Liver (tissue), 8 donors: ENCODE measurements at regions not wholly inside any gene's neighbourhood (a gene's known extent, or its start where the extent isn't known, plus 50 kb on each side); places are given as distances from the start of the nearest gene placed in this dataset.

Experiments used
- DNase-seq: peaks from one replicate; pipeline ENCODE4 v3.0.0-alpha.2; 2017; ENCODE audit warnings: low spot score
- H3K27ac ChIP-seq, 2 donors: one replicate each; pipeline ENCODE4 v1.7.0; 2013; ENCODE audit warnings: inconsistent platforms in 2 of 2, low read length in 2 of 2, control low read depth in 1 of 2, low read depth in 1 of 2, mild to moderate bottlenecking in 1 of 2
- H3K27me3 ChIP-seq, 4 donors: one replicate each; pipeline versions ENCODE4 v1.6.1 to v1.7.0; 2013; ENCODE audit warnings: low read length in 3 of 4, inconsistent platforms in 1 of 4, mild to moderate bottlenecking in 1 of 4, moderate library complexity in 1 of 4; ENCODE audit not compliant: control insufficient read depth in 4 of 4, insufficient read depth in 4 of 4
- H3K36me3 ChIP-seq, 4 donors: one replicate each; pipeline versions ENCODE4 v1.6.1 to v1.7.0; 2013; ENCODE audit warnings: low read length in 3 of 4, mild to moderate bottlenecking in 3 of 4, low read depth in 1 of 4, moderate library complexity in 1 of 4; ENCODE audit not compliant: control insufficient read depth in 4 of 4, insufficient read depth in 3 of 4
- H3K4me1 ChIP-seq, 4 donors: one replicate each; pipeline versions ENCODE4 v1.6.1 to v1.7.0; 2013; ENCODE audit warnings: low read length in 3 of 4, mild to moderate bottlenecking in 3 of 4, moderate library complexity in 1 of 4; ENCODE audit not compliant: control insufficient read depth in 4 of 4, insufficient read depth in 4 of 4
- H3K4me3 ChIP-seq, 3 donors: one replicate each; pipeline versions ENCODE4 v1.6.1 to v1.7.0; 2013; ENCODE audit warnings: low read length in 3 of 3, control low read depth in 1 of 3, low read depth in 1 of 3, mild to moderate bottlenecking in 1 of 3
- H3K9ac ChIP-seq, 2 donors: one replicate each; pipeline ENCODE4 v1.7.0; 2013; ENCODE audit warnings: low read length in 2 of 2, mild to moderate bottlenecking in 2 of 2, moderate library complexity in 2 of 2, control low read depth in 1 of 2, low read depth in 1 of 2
- H3K9me3 ChIP-seq, 4 donors: one replicate each; pipeline versions ENCODE4 v1.6.1 to v1.7.0; 2013; ENCODE audit warnings: low read length in 3 of 4; ENCODE audit not compliant: control insufficient read depth in 4 of 4
- ATF3 ChIP-seq: IDR thresholded peaks from 2 replicates; pipeline ENCODE4 v1.6.1; 2016; ENCODE audit warnings: antibody characterized with exemption
- CTCF ChIP-seq: fragments of 150-350 bp; IDR thresholded peaks from 2 replicates; pipeline ENCODE4 v1.5.1; 2017; ENCODE audit warnings: improper control_type of control experiment, low read depth, low read length; ENCODE audit not compliant: missing input control
- EGR1 ChIP-seq, 2 donors: IDR thresholded peaks; 2 replicates each; pipeline ENCODE4 v1.6.1; 2016 to 2018; ENCODE audit warnings: antibody characterized with exemption in 2 of 2, low read depth in 2 of 2
- FOXA1 ChIP-seq: IDR thresholded peaks from 2 replicates; pipeline ENCODE4 v1.6.1; 2016; ENCODE audit warnings: antibody characterized with exemption
- FOXA2 ChIP-seq: IDR thresholded peaks from 2 replicates; pipeline ENCODE4 v1.6.1; 2016; ENCODE audit warnings: antibody characterized with exemption
- GABPA ChIP-seq, 2 donors: IDR thresholded peaks in 1 of 2; conservative IDR thresholded peaks in 1 of 2; 2 replicates each; pipeline ENCODE4 v1.6.1; 2016; ENCODE audit warnings: antibody characterized with exemption in 2 of 2, mild to moderate bottlenecking in 1 of 2, moderate library complexity in 1 of 2
- HNF4A ChIP-seq, 2 donors: conservative IDR thresholded peaks; 2 replicates each; pipeline ENCODE4 v1.6.1; 2016; ENCODE audit warnings: antibody characterized with exemption in 2 of 2, mild to moderate bottlenecking in 2 of 2
- HNF4G ChIP-seq: IDR thresholded peaks from 2 replicates; pipeline ENCODE4 v1.6.1; 2016; ENCODE audit warnings: antibody characterized with exemption
- JUND ChIP-seq, 2 donors: IDR thresholded peaks; 2 replicates each; pipeline ENCODE4 v1.6.1; 2016; ENCODE audit warnings: antibody characterized with exemption in 2 of 2
- NR2F2 ChIP-seq: IDR thresholded peaks from 2 replicates; pipeline ENCODE4 v1.6.1; 2016; ENCODE audit warnings: antibody characterized with exemption
- RAD21 ChIP-seq, 2 donors: IDR thresholded peaks; 2 replicates each; pipeline ENCODE4 v1.6.1; 2016; ENCODE audit warnings: antibody characterized with exemption in 2 of 2, mild to moderate bottlenecking in 2 of 2
- RXRA ChIP-seq, 2 donors: IDR thresholded peaks; 2 replicates each; pipeline ENCODE4 v1.6.1; 2017 to 2018; ENCODE audit warnings: antibody characterized with exemption in 2 of 2, mild to moderate bottlenecking in 1 of 2
- SP1 ChIP-seq: IDR thresholded peaks from 2 replicates; pipeline ENCODE4 v1.6.1; 2018; ENCODE audit warnings: antibody characterized with exemption, mild to moderate bottlenecking
- TAF1 ChIP-seq: conservative IDR thresholded peaks from 2 replicates; pipeline ENCODE4 v1.6.1; 2016; ENCODE audit warnings: antibody characterized with exemption, mild to moderate bottlenecking
- YY1 ChIP-seq: IDR thresholded peaks from 2 replicates; pipeline ENCODE4 v1.6.1; 2016; ENCODE audit warnings: antibody characterized with exemption, mild to moderate bottlenecking
- WGBS: extraction: QIAGEN DNeasy Blood & Tissue Kit; methylation state at CpG from one replicate; pipeline ENCODE4 v1.1.7; 2013; 5-methylcytosine and 5-hydroxymethylcytosine counted together
- TF ChIP-seq, protein P1 (sequence below): IDR thresholded peaks from 2 replicates; pipeline ENCODE4 v1.6.1; 2016; ENCODE audit warnings: antibody characterized with exemption
- TF ChIP-seq, protein P2 (sequence below): IDR thresholded peaks from 2 replicates; pipeline ENCODE4 v1.6.1; 2016; ENCODE audit warnings: antibody characterized with exemption
- donor health status: healthy.
- donor health status: healthy.
- donor health status: healthy.
- donor health status: healthy.
- donor health status: healthy.

DNA sequence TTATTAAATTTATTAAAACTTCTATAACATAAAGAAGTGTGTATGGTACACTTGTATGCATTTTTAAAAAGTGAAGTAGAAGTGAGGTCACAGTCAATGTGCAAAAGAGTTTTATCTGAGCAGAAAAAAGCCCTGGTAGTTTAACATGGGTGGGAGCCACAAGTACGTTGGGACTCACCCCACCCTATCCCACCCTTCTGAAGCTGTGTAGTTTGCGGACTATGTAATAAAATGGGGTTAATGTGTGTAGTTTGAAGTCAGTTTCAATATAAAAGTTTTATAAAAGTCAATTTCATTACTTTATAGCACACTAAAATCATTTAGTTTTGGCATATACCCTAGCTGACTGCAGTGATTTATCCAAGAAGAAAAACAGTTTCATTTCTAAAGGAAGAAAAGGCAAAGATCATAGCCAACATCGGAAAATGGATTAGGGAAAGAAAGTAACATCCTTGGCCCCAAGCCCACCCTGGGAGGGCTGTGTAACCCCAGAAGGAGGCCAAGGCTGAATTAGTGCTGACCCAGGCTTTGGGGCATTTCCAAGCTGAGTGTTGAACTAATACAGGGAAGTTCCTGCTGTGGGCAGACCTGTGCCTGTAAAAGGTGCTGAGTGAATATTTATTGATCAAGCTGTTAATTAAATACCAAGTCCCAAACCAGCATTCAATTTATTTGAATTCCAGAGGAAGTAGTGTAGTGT is 398.6 kb upstream of the ADAMTSL1 start:
- Histone ChIP-seq H3K27me3 (no peaks in the 10 kb centered on the region), H3K27ac (no peak overlapping the region), H3K36me3 (no peaks in the 10 kb centered on the region), H3K4me3 (no peak overlapping the region), H3K9ac (no peak overlapping the region), H3K4me1 (peaks cover 0 to 9% (median under 1%) of the 10 kb centered on the region in 4 donors), H3K9me3 (no peaks in the 10 kb centered on the region)
- no peak for DNase-seq
- TF ChIP-seq RAD21 (IDR thresholded peaks at IDR 0.05) (no peak), NR2F2 (peak; percentile 46), HNF4A (conservative IDR thresholded peaks at IDR 0.05) (no peak), GABPA (IDR thresholded peaks at IDR 0.05 in 1 of 2, conservative IDR thresholded peaks at IDR 0.05 in 1 of 2) (no peak), TAF1 (no peak), ATF3 (no peak), YY1 (no peak), SP1 (peak; percentile 13)
- WGBS: 50% methylated on average over 3 of the region's 3 CpGs

DNA sequence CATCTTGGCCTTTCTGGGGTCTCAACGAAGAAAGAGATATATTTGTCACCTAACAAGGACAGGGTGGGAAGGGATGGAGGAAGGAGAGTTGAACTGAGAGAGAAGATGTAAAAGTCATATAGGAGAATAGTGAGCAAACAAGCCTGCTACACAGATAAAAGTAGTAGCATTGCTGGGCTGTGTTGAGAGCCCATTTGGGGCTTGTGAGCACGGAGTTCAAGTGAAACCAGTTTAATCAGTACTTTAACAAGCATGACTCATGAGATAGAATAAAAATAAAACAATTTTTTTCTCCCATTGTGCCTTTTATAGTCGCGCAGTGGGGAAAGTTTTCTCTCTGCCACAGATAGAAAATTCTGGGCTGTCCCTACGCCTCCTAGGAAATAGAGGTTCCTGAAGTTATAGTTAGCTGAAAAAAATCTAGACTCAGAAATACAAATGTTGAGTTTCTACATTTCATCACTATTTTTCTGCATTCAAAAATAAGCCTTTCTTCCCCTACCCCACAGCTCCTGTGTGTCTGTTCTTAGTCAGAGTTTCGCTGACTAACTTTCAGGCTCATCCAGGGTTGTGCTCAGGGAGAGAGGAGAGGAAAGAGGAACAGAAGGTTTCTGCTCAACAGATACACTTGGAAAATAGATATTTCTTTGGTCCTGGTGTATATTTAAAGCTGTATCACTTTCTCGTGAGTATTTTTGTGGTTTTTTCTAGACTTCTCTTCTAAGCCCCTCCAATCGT is 395.8 kb upstream of the ADAMTSL1 start:
- no peak for TF ChIP-seq HNF4G
- no peak for TF ChIP-seq FOXA2
- no peak for TF ChIP-seq EGR1 (IDR thresholded peaks at IDR 0.05; ENCODE audit: low read depth in 2 of 2)
- TF ChIP-seq GABPA (IDR thresholded peaks at IDR 0.05 in 1 of 2, conservative IDR thresholded peaks at IDR 0.05 in 1 of 2): no peak
- no peak for TF ChIP-seq RXRA (IDR thresholded peaks at IDR 0.05)
- TF ChIP-seq, protein P1, sequence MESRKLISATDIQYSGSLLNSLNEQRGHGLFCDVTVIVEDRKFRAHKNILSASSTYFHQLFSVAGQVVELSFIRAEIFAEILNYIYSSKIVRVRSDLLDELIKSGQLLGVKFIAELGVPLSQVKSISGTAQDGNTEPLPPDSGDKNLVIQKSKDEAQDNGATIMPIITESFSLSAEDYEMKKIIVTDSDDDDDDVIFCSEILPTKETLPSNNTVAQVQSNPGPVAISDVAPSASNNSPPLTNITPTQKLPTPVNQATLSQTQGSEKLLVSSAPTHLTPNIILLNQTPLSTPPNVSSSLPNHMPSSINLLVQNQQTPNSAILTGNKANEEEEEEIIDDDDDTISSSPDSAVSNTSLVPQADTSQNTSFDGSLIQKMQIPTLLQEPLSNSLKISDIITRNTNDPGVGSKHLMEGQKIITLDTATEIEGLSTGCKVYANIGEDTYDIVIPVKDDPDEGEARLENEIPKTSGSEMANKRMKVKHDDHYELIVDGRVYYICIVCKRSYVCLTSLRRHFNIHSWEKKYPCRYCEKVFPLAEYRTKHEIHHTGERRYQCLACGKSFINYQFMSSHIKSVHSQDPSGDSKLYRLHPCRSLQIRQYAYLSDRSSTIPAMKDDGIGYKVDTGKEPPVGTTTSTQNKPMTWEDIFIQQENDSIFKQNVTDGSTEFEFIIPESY: no peak
- no peak for TF ChIP-seq SP1
- TF ChIP-seq ATF3: no peak
- no peak for TF ChIP-seq FOXA1
- no peak for TF ChIP-seq JUND (IDR thresholded peaks at IDR 0.05)
- Histone ChIP-seq H3K9me3 (no peaks in the 10 kb centered on the region), H3K4me1 (peaks cover 0 to 9% (median under 1%) of the 10 kb centered on the region in 4 donors), H3K27ac (no peak overlapping the region), H3K27me3 (no peaks in the 10 kb centered on the region), H3K9ac (no peak overlapping the region), H3K36me3 (no peaks in the 10 kb centered on the region), H3K4me3 (no peak overlapping the region)
- no peak for DNase-seq
- WGBS: 81% methylated on average over 8 of the region's 8 CpGs

GRCh38 chr9:18092138-18092537 is 381.8 kb upstream of the ADAMTSL1 start:
- 86% methylated on average over 4 of the region's 4 CpGs for WGBS
- DNase-seq: no peak
- H3K27me3 ChIP-seq: no peaks in the 10 kb centered on the region
- no peak overlapping the region for H3K4me3 ChIP-seq
- no peaks in the 10 kb centered on the region for H3K9me3 ChIP-seq
- no peaks in the 10 kb centered on the region for H3K36me3 ChIP-seq
- H3K9ac ChIP-seq: no peak overlapping the region
- H3K27ac ChIP-seq: no peak overlapping the region
- TF ChIP-seq GABPA (IDR thresholded peaks at IDR 0.05 in 1 of 2, conservative IDR thresholded peaks at IDR 0.05 in 1 of 2) (no peak), RXRA (IDR thresholded peaks at IDR 0.05) (no peak), NR2F2 (no peak), SP1 (no peak), FOXA2 (no peak), CTCF (no peak)
- TF ChIP-seq, protein P1: no peak
- TF ChIP-seq, protein P2, sequence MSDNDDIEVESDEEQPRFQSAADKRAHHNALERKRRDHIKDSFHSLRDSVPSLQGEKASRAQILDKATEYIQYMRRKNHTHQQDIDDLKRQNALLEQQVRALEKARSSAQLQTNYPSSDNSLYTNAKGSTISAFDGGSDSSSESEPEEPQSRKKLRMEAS: no peak
- no peaks in the 10 kb centered on the region for H3K4me1 ChIP-seq
